ENCODE measurements at regions not wholly inside any gene's neighbourhood (a gene's known extent, or its start where the extent isn't known, plus 50 kb on each side); places are given as distances from the start of the nearest gene placed in this dataset.
"Not testable (repeated sequence)": the region's sequence is repeated elsewhere in the genome, so short reads cannot be mapped to it uniquely, and the experiment has no call there.

DNA sequence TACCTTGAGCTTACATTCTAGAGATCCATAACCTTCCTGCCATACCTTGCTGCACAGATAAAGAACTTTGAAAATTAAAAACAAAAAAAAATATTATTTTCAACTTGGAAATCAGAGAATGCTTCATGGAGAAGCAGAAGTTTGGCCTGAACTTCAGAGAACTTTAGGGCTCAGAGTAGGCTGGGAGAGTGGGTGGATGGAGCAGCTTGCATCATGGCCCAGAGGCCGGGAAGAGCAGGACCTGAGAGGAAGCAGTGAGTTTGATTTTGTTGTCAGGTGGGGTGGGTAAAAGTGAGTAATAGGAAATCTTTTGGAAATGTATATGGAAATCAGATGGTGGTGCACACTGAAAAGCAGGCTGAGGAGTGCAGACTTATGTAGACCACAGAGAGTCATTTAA is 228.5 kb upstream of the KRR1 start:
- DNase-seq (ENCODE audit: low spot score) (no peak), FAIRE-seq (no peak)

DNA sequence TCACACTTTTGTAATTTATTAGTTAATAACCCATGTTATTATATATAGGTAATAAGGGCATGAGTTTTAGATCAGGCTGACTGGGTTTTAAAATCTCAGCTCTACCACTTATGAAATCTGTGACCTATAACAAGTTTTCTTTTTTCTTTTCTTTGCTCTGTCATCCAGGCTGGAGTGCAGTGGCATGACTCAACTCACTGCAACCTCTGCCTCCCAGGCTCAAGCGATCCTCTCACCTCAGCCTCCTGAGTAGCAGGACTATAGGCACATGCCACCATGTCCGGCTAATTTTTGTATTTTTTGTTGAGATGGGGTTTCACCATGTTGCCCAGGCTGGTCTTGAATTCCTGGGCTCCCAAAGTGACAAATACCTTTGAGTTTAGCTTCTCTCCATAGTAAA is 227.7 kb upstream of the KRR1 start:
- not testable (repeated sequence) for FAIRE-seq

DNA sequence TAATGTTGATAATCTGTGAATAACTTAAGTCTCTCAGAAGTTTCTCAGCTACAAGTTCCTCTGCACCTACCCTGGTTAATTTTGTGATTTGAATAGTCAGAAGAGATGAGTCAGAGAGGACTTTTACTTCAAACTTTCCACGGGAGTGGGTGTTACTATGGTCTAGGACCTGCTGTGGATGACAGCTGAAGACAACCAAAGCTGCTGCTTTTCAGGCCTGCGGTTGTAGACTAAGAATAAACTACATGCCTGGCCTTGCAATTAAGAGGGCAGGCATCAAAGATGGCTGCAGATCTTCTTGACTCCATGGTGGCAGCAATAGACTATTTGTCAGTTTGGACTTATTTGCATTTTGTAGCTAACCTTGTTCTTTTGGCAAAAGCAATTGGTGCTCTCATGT is 227.1 kb upstream of the KRR1 start:
- FAIRE-seq (no peak), DNase-seq (ENCODE audit: low spot score) (no peak)

More for the DNA sequence above, 227.7 kb upstream of the KRR1 start:
- DNase-seq (ENCODE audit: low spot score), result not testable (repeated sequence)

DNA sequence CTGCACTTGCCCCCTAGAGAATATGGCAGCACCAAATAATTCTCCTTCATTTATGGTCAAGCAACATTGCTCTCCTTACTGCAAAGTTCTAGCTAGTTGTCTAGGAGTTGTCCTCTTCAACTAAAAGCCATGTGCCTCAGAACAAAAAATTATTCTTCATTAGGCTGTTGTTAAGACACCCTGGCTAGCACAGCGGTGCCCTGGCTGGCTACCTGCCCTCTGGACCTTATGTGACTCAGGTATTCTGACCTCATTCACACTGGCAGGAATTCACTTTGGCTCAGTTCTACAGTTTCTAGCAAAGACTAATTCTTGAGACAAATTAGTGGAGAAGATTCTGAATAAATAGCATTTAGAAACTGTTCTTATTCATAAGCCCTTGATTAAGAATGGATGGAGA is 224.4 kb upstream of the KRR1 start:
- DNase-seq (ENCODE audit: low spot score) (no peak), FAIRE-seq (no peak)

DNA sequence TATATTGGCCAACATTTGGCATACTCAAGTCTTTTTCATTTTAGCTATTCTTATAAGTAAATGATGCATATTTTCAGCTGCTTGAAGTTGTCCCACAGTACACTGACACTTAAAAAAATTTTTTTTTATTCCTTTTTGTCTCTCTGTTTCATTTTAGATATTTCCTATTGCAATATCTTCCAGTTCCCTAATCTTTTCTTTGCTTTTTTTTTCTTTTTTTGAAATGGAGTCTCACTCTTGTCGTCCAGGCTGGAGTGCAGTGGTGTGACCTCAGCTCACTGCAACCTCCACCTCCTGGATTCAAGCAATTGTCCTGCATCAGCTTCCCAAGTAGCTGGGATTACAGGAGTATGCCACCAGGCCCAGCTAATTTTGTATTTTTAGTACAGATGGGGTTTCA is 217.4 kb upstream of the KRR1 start:
- FAIRE-seq (no peak), DNase-seq (ENCODE audit: low spot score) (no peak)

DNA sequence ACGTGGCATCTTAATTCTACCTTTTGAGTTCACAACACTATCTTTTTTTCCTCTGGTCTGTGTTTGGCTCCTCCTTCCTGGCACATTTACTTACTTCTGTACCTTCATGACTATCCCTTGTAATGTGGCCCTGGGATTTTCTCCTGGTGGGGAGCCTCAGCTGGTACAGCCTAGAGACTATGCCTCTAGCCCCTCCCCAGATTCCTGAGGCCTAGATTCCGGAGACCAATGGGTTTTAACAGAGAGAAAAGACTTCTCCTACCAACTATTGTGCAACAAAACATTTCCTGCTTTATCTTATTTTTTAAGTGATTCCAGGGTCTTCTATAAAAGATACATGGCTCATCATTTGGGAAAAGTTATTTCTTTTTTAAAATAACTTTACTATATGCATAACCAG is 216.2 kb upstream of the KRR1 start:
- FAIRE-seq (no peak), DNase-seq (ENCODE audit: low spot score) (no peak)

DNA sequence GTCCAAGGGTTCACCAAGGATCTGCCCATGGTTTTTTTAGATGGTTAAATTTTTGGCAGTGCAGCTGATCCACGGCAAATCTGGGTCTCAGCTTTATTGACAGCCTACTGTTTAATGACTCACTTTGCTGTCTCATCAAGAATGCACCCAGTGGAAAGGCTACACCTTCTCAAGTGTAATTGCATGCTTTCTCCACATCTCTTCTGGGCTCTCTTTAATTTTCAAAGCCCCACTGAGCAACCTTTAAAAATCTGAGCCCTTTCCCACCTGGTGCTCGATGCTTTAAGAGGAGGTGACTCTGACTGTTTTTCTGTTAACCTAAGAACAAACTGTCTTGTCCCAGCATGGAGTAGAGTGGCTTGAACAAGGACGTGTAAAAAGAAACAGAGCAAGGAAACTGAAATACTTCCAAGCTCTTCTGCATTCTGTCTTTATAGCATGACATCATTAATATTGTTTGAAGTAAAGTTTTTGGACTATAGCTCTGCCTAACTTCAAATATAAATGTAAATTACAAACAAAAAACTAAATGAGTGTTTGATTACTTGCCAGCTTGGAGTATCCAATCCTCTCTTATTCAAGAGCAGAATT is 214.2 kb upstream of the KRR1 start:
- peak; percentile 84 for FAIRE-seq
- peak; percentile 69 for DNase-seq (ENCODE audit: low spot score)

DNA sequence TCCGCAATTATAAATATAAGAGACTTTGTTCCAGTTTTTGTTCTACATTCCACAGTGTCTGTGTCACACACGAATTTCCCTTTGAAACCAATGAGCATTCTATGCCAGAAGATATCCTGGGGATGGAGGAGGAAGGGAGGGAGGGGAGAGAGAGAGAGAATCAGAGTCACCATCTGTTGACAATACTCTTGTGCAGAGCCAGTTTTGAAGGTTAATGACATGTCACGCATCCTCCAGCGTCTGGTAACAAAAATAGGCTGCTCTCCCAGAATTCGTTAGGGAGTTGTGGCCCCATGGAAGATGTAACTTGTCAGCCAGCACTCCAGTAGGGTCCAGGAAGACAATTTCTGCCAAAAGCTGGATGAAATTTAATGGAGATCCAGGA is 213.5 kb upstream of the KRR1 start:
- peak; percentile 91 for FAIRE-seq
- peak; percentile 81 for DNase-seq (ENCODE audit: low spot score)

DNA sequence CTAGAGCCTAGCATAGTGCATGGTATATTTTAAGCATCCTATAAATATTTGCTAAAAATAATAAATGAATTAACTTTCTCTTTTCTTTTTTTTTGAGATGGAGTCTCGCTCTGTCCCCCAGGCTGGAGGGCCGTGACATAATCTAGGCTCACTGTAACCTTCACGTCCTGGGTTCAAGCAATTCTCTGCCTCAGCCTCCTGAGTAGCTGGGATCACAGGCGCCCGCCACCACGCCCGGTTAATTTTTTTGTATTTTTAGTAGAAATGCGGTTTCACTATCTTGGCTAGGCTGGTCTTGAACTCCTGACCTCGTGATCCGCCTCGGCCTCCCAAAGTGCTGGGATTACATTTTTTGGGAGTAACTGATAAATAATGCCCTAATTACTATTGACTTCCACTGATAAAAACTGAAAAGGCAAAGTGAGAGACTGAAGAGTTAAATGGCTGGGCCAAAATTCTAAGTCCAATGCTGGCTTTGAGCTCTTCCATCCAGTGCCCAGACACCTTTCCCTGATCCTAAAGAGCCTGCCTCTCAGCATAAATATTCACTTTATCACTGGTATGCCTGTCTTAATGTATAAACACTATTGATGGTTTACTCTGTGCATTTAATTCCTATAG is 213.0 kb upstream of the KRR1 start:
- no peak for DNase-seq (ENCODE audit: low spot score)
- FAIRE-seq, result no peak

DNA sequence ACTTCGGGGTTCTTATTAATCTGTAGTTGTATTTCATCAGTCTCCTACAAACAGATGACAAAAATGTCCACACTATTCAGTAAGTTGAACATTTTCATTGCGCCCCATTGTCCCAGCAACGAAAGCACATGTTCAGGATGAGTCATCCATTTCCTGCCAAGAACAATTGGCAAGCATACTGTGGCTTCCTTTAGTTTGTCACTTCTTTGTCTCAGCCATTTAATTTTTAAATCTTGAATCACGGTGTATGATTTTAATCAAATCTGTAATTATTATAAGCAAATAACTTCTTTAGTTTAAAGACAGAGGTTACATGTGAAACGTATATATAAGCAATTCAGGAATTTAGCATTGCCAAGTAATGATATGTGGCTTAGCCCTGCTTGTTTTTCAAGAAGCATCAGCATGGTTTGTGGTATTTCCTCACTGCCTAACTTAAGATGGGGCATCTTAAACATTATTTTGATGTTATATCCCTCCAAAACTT is 211.3 kb upstream of the KRR1 start:
- peak; percentile 77 for DNase-seq (ENCODE audit: low spot score)
- FAIRE-seq, result peak; percentile 93

DNA sequence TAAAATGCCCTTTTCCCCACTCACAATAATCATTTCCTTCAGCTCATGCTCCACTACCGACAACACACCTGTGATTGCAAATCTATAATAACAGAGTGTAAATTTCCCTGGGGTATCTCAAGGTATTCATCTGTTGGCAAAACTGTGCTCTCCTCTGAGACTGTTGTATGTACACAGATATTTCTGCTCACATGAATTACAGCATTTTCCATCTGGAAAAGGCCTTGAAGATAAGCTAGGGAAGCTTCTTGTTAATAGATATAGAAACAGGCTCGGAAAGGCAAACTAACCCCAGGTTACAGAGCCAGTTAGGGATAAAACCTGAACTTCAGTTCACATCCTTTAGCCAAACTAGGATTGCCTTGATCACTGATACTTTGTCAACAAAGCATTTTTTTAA is 210.4 kb upstream of the KRR1 start:
- DNase-seq (ENCODE audit: low spot score), result no peak
- FAIRE-seq, result no peak

DNA sequence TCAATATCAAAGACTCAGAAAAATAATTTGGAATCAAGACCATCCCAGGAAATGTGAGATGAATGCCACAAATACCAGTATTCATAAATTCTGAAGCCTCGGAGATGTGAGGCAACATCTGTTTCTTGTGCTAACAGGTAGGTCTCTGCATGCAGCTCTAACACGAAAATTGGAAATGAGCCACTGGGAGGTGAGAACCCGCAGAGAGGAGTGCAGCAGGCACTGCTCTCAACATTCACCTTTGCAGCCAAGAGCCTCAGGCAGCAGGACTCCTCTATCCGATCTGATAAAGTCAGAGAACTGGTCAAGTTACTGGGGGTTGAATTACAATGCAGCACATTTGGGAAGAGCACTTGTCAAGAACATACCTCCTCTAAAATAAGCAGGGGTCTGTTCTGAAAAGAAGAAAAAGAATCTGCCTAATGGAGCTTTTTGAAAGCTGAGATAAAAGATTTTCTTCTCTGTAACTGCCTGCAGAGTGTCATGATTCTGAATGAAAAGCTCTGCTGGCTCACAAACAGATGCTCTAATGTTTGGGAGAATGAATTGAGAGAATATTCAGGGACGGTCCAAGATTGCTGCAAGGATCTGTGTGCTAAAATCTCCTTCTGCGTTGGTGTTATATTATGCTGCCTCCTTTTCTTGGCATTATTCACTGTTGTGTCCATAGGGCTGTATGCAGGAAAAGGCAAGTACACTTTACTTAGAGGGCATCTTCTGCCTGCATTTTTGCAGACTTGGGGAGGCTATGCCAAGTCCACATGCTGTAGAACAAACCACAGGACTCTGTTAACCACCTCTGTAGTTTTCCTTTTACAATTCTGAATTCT is 209.6 kb upstream of the KRR1 start:
- FAIRE-seq (no peak), DNase-seq (ENCODE audit: low spot score) (no peak)

DNA sequence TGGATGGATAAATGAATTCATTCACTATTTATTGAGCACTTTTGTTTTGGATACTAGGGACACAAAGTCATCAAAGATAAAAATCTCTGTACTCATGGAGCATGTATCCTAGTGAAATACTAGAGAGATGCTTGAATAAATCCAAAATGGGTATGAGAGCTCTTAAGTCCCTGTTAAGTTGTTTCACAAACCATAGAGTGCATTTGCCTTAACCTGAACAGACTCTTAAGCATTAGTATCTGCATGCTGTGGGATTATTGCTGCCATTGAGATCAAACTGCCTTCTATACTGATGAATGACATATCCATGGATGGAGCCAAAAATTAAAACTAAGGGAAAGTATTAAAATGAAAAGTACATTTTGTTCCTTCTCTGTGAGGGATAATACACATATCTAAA is 206.5 kb upstream of the KRR1 start:
- DNase-seq (ENCODE audit: low spot score) (no peak), FAIRE-seq (no peak)

DNA sequence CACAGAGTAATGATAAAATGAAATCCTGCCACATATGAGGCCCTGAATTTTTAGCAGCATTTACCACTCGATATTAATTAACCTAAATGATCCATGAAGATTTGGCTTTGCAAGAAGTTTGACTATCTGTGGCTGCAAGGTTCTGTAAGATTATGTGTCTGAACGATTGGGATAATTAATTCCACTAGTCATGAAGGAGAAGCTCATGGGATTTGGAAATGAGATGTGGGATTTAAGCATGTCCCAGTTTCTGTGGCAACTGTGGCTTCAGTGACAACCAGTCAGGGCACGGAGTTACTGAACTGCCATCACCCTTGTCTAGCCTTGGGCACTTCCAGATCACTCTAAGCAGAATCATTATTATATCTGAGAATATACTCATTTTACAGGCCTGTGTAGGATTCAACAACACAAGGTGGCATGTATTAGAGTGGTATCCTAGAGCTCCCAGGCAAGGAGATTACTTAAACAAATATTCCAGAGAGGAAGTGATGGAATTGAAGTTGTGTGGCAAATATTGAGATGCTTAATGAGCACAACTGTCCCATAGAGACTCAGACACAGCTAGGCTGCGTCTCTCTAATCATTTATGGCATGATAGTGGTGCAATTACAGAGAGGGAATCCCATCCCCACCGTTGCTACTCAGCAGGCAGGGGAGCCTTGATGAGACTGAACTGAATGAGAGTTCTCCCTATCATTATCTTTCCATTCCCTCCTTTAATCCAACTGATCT is 205.0 kb upstream of the KRR1 start:
- no peak for DNase-seq (ENCODE audit: low spot score)
- FAIRE-seq, result no peak

DNA sequence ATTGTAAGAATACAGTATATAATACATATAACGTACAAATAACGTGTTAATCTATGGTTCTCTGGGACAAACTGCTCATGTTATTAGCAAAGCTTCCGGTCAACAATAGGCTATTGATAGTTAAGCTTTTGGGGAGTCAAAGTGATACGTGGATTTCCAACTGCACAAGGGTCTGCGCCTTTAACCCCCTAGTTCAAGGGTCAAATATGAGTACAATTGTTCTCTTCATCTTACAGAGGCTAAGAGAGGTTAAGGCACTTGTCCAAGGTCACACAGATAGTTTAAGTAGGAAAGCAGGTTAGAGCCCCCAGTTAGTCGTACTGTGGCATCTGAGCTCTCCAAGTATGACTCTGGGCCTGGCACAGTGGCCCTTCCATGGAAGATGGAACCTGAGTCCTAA is 204.3 kb upstream of the KRR1 start:
- DNase-seq (ENCODE audit: low spot score), result no peak
- FAIRE-seq, result no peak

DNA sequence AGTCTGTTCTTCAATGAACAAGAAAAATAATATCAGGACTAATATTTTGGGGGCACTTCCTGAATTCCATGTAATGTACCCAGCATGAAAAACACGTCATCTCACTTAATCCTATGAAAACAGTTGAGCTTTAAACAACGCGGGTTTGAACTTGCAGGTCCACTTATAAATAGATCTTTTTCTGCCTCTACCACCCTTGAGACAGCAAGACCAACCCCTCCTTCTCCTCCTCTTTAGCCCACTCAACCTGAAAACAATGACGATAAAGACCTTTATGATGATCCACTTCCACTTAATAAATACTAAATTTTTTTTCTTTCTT is 203.9 kb upstream of the KRR1 start:
- DNase-seq (ENCODE audit: low spot score), result no peak
- FAIRE-seq, result no peak

DNA sequence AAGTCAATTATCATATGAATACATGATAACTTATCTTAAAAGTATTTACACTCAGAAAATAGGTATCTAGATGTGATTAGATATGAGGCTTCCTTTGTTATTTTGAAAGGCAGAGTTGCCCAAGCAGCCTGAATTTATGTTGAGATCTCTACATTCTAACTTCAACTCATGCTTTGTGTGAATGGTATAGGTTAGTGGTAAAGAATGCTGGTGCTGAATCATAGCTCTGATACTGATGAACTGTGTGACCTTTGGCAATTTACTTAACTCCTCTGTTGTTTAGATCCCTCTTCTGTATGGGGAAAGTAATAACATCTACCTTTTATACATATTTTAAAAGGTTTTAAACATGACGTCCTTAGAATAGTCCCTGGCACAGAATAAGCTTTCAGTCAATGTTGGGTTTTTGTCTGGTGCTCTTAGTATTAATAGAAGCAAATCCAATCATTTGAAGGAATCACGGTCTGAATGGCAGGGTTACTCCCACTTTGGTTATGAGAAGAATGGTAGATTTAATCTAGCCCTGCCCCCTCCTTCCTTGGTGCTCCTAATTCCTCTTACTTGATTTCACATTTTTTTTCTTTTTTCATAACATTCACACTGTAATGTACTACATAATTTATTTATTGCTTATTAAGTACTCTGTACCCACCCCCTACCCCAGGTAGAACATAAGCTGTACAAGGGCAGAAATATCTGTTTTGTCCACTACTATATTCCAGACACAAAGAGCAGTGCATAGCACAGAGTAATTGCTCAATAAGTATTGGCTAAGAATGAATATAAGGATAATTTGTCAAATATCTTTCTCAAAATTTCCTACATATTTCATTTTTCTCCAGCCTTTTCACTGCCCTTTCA is 203.3 kb upstream of the KRR1 start:
- FAIRE-seq, result no peak
- DNase-seq (ENCODE audit: low spot score), result no peak

DNA sequence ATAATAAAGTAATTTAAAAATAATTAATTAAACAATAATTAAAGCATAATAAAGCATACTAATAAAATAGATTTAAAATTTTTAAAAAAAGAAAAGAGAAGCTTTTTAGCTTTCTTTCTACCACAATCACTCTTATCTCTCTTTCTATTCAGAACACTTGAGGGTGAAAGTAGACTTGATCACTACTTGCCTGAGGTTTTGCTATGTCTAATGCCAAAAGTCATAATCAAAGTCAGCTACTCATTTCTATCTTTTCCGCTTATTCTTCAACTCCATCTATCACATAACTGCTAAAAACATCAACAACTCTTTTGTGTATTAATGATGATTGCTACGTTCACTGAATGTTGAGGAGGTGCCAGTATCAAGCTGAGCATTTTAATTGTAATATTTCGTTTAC is 202.0 kb upstream of the KRR1 start:
- FAIRE-seq, result no peak
- DNase-seq (ENCODE audit: low spot score), result no peak

DNA sequence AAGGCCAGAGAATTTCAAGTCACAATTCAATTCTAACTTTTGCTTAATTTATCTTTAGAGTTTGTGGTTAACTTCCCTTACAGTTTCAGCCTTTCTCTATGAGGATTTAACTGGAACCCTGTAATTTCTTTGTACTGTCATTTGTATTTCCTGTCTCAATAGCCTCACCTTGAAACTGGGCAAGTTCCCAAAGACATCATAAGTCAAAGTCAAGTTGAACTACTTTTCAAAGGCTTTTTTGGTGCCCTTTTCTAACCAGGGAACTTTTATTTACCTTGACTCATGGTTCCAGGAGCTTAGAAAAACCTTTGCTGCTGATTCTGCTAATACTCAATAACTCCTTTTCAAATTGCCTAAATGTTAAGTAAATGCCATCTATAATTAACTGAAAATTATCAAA is 200.8 kb upstream of the KRR1 start:
- peak; percentile 63 for FAIRE-seq
- DNase-seq (ENCODE audit: low spot score), result peak; percentile 18

DNA sequence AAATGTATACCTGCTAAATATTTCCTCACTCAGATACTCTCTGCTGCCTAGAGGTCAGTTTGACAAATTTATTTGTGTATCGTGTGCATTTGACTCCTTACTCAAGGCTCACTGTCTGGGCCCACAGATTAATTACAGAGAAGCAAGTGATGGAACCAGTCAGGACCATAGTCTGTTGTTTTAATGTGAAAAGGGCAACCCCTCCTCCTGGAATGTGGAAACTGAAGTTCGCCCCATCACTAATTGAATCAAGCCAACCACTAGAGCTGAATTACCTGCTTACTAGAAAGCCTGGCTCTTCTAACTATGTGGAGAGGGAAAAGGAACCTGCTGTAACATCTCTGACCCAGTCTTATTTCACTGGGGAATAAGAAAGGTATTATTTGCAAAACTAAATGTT is 199.9 kb upstream of the KRR1 start:
- DNase-seq (ENCODE audit: low spot score) (no peak), FAIRE-seq (no peak)

DNA sequence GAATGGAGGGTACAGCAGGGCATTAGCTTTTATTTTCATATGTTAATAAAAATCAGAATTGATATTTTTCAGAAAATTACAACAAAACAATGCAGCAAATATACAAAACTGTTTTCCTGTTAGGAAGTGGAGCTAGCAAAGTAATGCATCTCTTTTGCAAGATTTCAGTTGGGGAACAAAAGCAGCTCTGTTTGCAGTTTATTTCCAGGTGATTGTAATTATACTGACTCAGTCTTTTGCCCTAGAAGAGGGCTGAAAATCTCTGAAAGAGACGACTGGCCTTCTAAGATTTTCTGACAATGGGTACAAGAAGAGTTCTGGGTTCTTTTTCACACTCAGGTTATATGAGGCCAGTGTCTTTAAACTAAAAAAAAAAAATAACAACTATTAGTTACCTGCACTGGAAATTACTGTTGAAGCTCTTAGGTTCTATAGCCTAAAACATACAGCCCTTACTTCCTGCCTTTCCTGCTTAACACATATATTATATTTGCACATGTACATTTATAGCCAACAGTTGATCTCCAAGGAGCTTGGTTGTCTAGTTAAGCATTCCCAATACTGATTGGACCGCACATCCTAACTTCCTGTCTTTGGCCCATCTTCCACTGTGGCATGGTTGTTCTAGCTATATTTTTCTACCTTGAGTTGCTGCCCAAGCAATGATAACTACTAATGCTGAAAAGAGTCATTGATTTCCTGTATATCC is 199.1 kb upstream of the KRR1 start:
- DNase-seq (ENCODE audit: low spot score) (no peak), FAIRE-seq (no peak)

Data from RCC 7860 (cell line).